Ovary (tissue), 7 donors: ENCODE measurements at regions not wholly inside any gene's neighbourhood (a gene's known extent, or its start where the extent isn't known, plus 50 kb on each side); places are given as distances from the start of the nearest gene placed in this dataset.

Experiments used
- DNase-seq, 5 donors: peaks; one replicate each; pipeline ENCODE4 v3.0.0-alpha.2; 2019 to 2020
- H3K27ac ChIP-seq, 2 donors: fragments of 200-600 bp; one replicate each; pipeline versions ENCODE4 v1.5.1 to v1.8.0; 2019 to 2022
- H3K27me3 ChIP-seq: fragments of 200-600 bp; one replicate; pipeline ENCODE4 v1.8.0; 2022
- H3K36me3 ChIP-seq: fragments of 200-600 bp; sonication (generic); one replicate; pipeline ENCODE4 v1.5.1; 2019
- H3K4me1 ChIP-seq: one replicate; pipeline ENCODE4 v1.8.1; 2013; ENCODE audit warnings: mild to moderate bottlenecking, moderate library complexity; ENCODE audit not compliant: insufficient read depth
- H3K4me3 ChIP-seq: fragments of 200-600 bp; sonication (generic); one replicate; pipeline ENCODE4 v1.5.1; 2017
- H3K9me3 ChIP-seq, 2 donors: fragments of 200-600 bp in 1 of 2; sonication (generic) in 1 of 2; one replicate each; pipeline versions ENCODE4 v1.5.1 to v1.8.1; 2013 to 2019; ENCODE audit warnings: mild to moderate bottlenecking in 1 of 2, moderate library complexity in 1 of 2
- CTCF ChIP-seq, 3 donors: fragments of 450-650 bp in 2 of 3; fragments of 200-600 bp in 1 of 3; IDR thresholded peaks; one replicate each; pipeline versions ENCODE4 v1.5.1 to v1.8.0; 2016 to 2022; ENCODE audit warnings: antibody characterized with exemption in 3 of 3, mild to moderate bottlenecking in 1 of 3
- EP300 ChIP-seq: sonication (generic); formaldehyde crosslinking; IDR thresholded peaks from one replicate; pipeline ENCODE4 v1.6.1; 2017; ENCODE audit warnings: antibody characterized with exemption
- POLR2A ChIP-seq: fragments of 450-650 bp; IDR thresholded peaks from one replicate; pipeline ENCODE4 v1.6.1; 2017; ENCODE audit warnings: antibody characterized with exemption, mild to moderate bottlenecking, moderate library complexity
- WGBS, 3 donors: extraction: QIAGEN DNeasy Blood & Tissue Kit in 1 of 3; methylation state at CpG; one replicate each; pipeline versions ENCODE4 v1.1.5 to v1.1.7; 2013 to 2017; 5-methylcytosine and 5-hydroxymethylcytosine counted together
- intact Hi-C, 4 donors: fragments of 100-400 bp; cut with DNase I; formaldehyde crosslinking; loops; one replicate each; pipeline versions ENCODE4 v1.11.0 to v1.15.1; 2022 to 2023
- donor health status: DM: no; HTN: no; CAD: no; lungs with moderate emphysema.
- donor health status: DM: no; HTN: no; CAD: no.
- donor health status: Bipolar disorder and iron deficiency.
- donor health status: DM: no; HTN: no; CAD: no.
- donor health status: DM: yes; HTN: yes; CAD: no.

GRCh38 chr12:116481726-116482125, 77.5 kb upstream of the MAP1LC3B2 start:
- intact Hi-C loops, result no loop called here
- no peak for DNase-seq
- no peaks in the 10 kb centered on the region for H3K9me3 ChIP-seq
- no peak overlapping the region for H3K4me3 ChIP-seq
- H3K36me3 ChIP-seq, result no peaks in the 10 kb centered on the region
- no peak overlapping the region for H3K27ac ChIP-seq
- peaks cover 4% of the 10 kb centered on the region for H3K4me1 ChIP-seq
- TF ChIP-seq CTCF (IDR thresholded peaks at IDR 0.05) (no peak), POLR2A (no peak)
- H3K27me3 ChIP-seq, result no peaks in the 10 kb centered on the region
- WGBS, 3 donors, result 77 to 91% (median 81%) methylated on average over 9 of the region's 9 CpGs

GRCh38 chr12:116482179-116482578, 77.0 kb upstream of the MAP1LC3B2 start:
- TF ChIP-seq CTCF (IDR thresholded peaks at IDR 0.05) (no peak), POLR2A (no peak), EP300 (no peak)
- Histone ChIP-seq H3K27ac (no peak overlapping the region), H3K27me3 (no peaks in the 10 kb centered on the region), H3K4me3 (no peak overlapping the region), H3K4me1 (peaks cover 4% of the 10 kb centered on the region), H3K36me3 (no peaks in the 10 kb centered on the region), H3K9me3 (no peaks in the 10 kb centered on the region)
- DNase-seq, result no peak
- intact Hi-C loops, result no loop called here
- 89 to 91% (median 91%) methylated on average over 20 of the region's 20 CpGs for WGBS, 3 donors

GRCh38 chr12:116482859-116483258, 76.3 kb upstream of the MAP1LC3B2 start:
- intact Hi-C loops, result no loop called here
- DNase-seq, result no peak
- WGBS, 3 donors, result 91 to 98% (median 95%) methylated on average over 6 of the region's 6 CpGs
- Histone ChIP-seq H3K36me3 (no peaks in the 10 kb centered on the region), H3K9me3 (no peaks in the 10 kb centered on the region), H3K4me1 (peaks cover 4% of the 10 kb centered on the region), H3K4me3 (no peak overlapping the region), H3K27ac (no peak overlapping the region), H3K27me3 (no peaks in the 10 kb centered on the region)
- no peak for TF ChIP-seq EP300
- no peak for TF ChIP-seq CTCF (IDR thresholded peaks at IDR 0.05)
- no peak for TF ChIP-seq POLR2A

- TF ChIP-seq CTCF (IDR thresholded peaks at IDR 0.05) (no peak), POLR2A (no peak), EP300 (no peak)
- intact Hi-C loops, result no loop called here
- no peaks in the 10 kb centered on the region for H3K27me3 ChIP-seq
- peak in 3 of 5 donors; percentile 25 to 54 (median 36) for DNase-seq
- WGBS, 3 donors, result 13 to 19% (median 18%) methylated on average over 19 of the region's 19 CpGs
- no peaks in the 10 kb centered on the region for H3K36me3 ChIP-seq
- no peaks in the 10 kb centered on the region for H3K9me3 ChIP-seq
- no peak overlapping the region for H3K27ac ChIP-seq
- no peak overlapping the region for H3K4me3 ChIP-seq
- H3K4me1 ChIP-seq, result peaks cover 4% of the 10 kb centered on the region
These were observed 75.0 kb upstream of the MAP1LC3B2 start for GRCh38 chr12:116483959-116484750.
